GM13976 (cell line): ENCODE measurements at regions not wholly inside any gene's neighbourhood (a gene's known extent, or its start where the extent isn't known, plus 50 kb on each side); places are given as distances from the start of the nearest gene placed in this dataset.

Experiments
- DNase-seq: peaks from one replicate; pipeline ENCODE4 v3.0.0; 2012; ENCODE audit warnings: low spot score
- in situ Hi-C: fragments of 300-500 bp; cut with MboI; formaldehyde crosslinking; loops from one replicate; pipeline ENCODE4 v1.12.0; 2022; ENCODE audit warnings: low sequenced_read_pairs, mixed read lengths, inconsistent platforms; ENCODE audit not compliant: unreplicated experiment
- TF ChIP-seq, protein P1 (sequence below): IDR thresholded peaks from 2 replicates; pipeline ENCODE4 v1.5.1; 2012; ENCODE audit warnings: borderline replicate concordance, mild to moderate bottlenecking; ENCODE audit not compliant: insufficient read depth; ENCODE audit errors: extremely low read depth, missing control alignments, control extremely low read depth

DNA sequence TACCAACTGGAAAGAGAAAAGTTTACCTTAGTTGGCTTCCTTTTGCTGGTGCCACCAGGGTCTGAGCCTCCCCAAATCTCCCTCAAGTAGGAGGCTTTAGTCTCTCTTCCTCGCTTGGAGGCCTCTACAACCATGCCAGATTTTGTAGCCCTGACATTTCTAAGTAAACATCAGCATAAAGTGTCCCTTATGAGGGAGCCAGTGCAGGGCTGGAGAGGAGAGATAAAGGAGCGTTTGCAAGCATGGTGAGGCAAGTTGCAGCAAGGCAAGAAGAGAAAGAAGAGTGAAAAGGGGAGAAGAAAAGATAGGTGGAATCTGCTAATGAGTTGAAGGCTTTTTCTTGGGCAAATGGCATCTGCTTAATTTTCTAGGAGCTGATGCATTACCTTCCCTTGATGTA lies 82.7 kb upstream of the FNDC3B start:
- DNase-seq, result no peak
- TF ChIP-seq, protein P1, sequence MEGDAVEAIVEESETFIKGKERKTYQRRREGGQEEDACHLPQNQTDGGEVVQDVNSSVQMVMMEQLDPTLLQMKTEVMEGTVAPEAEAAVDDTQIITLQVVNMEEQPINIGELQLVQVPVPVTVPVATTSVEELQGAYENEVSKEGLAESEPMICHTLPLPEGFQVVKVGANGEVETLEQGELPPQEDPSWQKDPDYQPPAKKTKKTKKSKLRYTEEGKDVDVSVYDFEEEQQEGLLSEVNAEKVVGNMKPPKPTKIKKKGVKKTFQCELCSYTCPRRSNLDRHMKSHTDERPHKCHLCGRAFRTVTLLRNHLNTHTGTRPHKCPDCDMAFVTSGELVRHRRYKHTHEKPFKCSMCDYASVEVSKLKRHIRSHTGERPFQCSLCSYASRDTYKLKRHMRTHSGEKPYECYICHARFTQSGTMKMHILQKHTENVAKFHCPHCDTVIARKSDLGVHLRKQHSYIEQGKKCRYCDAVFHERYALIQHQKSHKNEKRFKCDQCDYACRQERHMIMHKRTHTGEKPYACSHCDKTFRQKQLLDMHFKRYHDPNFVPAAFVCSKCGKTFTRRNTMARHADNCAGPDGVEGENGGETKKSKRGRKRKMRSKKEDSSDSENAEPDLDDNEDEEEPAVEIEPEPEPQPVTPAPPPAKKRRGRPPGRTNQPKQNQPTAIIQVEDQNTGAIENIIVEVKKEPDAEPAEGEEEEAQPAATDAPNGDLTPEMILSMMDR, result no peak
- in situ Hi-C loops, result no loop called here

GRCh38 chr3:171959532-171960089 lies 79.8 kb upstream of the FNDC3B start:
- in situ Hi-C loops, result no loop called here
- no peak for DNase-seq
- TF ChIP-seq, protein P1, result no peak

- TF ChIP-seq, protein P1, result no peak
- no peak for DNase-seq
- in situ Hi-C loops, result no loop called here
Measured at GRCh38 chr3:171960159-171960558, 79.2 kb upstream of the FNDC3B start.

DNA sequence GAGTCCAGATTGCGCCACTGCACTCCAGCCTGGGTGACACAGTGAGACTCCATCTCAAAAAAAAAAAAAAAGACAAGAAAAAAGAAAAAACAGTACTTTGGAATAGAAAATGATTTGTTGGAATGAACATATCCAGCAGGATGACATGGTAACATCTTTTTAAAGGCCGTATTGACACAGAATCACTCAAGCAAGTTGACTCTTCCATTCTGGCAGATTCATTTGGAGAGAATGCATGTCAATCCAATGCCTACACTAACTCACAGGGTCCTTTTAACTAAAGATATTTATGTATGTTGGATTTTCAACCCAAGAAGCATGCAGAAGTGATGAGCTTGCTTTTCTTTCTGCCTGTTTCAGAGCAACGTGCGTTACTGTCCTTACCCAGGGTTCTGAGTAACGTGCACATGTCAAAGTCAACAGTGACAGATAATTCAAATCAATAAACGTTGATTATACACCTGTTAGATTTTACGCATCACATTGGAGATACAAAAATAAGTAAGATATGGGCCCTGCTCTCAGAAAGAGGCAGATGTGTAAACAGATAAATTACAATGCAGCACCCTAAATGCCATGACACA lies 77.1 kb upstream of the FNDC3B start:
- TF ChIP-seq, protein P1, result no peak
- DNase-seq, result no peak
- in situ Hi-C loops, result no loop called here

GRCh38 chr3:171963546-171963945 lies 75.8 kb upstream of the FNDC3B start:
- DNase-seq, result no peak
- in situ Hi-C loops, result no loop called here
- TF ChIP-seq, protein P1, result no peak

- TF ChIP-seq, protein P1, result no peak
- no peak for DNase-seq
- in situ Hi-C loops, result no loop called here
Measured at GRCh38 chr3:171965067-171965712, 74.2 kb upstream of the FNDC3B start.
